SU-DHL-6 (cell line): ENCODE measurements at regions not wholly inside any gene's neighbourhood (a gene's known extent, or its start where the extent isn't known, plus 50 kb on each side); places are given as distances from the start of the nearest gene placed in this dataset.

Experiments
- EZH2phosphoT487 ChIP-seq: fragments of 200-600 bp; sonication (generic), shearing (Covaris generic); conservative IDR thresholded peaks from 2 replicates; pipeline ENCODE4 v1.6.1; 2018; ENCODE audit warnings: mild to moderate bottlenecking, antibody characterized with exemption, low read length, moderate library complexity, mixed read lengths
- TF ChIP-seq, protein P1 (sequence below): fragments of 200-600 bp; sonication (generic); IDR thresholded peaks from one replicate; pipeline ENCODE4 v1.5.1; 2017; ENCODE audit warnings: antibody characterized with exemption, mild to moderate bottlenecking, low read length, moderate library complexity; ENCODE audit not compliant: insufficient read depth, poor library complexity, severe bottlenecking

GRCh38 chr1:233453433-233454200, 126.1 kb downstream of the MAP3K21 start:
- TF ChIP-seq, protein P1, sequence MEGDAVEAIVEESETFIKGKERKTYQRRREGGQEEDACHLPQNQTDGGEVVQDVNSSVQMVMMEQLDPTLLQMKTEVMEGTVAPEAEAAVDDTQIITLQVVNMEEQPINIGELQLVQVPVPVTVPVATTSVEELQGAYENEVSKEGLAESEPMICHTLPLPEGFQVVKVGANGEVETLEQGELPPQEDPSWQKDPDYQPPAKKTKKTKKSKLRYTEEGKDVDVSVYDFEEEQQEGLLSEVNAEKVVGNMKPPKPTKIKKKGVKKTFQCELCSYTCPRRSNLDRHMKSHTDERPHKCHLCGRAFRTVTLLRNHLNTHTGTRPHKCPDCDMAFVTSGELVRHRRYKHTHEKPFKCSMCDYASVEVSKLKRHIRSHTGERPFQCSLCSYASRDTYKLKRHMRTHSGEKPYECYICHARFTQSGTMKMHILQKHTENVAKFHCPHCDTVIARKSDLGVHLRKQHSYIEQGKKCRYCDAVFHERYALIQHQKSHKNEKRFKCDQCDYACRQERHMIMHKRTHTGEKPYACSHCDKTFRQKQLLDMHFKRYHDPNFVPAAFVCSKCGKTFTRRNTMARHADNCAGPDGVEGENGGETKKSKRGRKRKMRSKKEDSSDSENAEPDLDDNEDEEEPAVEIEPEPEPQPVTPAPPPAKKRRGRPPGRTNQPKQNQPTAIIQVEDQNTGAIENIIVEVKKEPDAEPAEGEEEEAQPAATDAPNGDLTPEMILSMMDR, result no peak
- TF ChIP-seq EZH2phosphoT487, result no peak
